ENCODE measurements at regions not wholly inside any gene's neighbourhood (a gene's known extent, or its start where the extent isn't known, plus 50 kb on each side); places are given as distances from the start of the nearest gene placed in this dataset.

DNA sequence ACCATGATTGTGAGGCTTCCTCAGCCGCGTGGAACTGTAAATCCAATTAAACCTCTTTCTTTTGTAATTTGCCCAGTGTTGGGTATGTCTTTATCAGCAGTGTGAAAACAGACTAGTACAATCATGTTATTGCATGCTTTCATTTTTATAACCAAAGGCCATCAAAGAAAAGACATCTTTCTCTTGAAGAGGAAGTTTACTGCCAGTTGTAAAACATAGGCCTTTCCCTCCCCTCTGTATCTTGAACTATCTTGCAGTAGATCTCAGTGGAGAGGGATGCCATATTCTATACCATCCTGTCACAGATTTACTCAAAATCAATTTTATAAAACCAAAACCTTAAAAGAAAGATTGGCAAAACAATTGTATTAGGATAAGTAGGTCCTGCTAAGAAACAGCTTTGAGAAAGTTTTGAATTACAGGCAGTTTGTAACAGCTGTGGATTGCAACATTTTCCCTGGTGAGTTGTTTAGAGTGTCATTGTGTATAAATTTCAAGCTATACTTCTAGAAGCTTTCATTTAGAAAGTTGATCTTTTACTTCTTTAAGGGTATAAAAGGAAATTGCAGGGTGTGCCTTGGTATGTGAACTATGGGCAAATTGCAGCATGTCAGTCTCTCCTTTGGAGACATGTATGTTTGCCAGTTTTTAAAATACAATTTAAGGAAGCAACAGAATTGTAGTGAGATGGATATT is 128.0 kb downstream of the ATP23 start:
- in situ Hi-C loops (cut with HindIII; ENCODE audit: low pct_ligation_motif_present, low sequenced_read_pairs): no loop called here
- H3K27ac ChIP-seq: no peak overlapping the region
- no peaks in the 10 kb centered on the region for H3K36me3 ChIP-seq (replicated peaks)
- H3K27me3 ChIP-seq (replicated peaks): no peaks in the 10 kb centered on the region
- no peak for DNase-seq
- no peak overlapping the region for H3K4me3 ChIP-seq (ENCODE audit: low read depth, low read length)
- TF ChIP-seq, protein P1, sequence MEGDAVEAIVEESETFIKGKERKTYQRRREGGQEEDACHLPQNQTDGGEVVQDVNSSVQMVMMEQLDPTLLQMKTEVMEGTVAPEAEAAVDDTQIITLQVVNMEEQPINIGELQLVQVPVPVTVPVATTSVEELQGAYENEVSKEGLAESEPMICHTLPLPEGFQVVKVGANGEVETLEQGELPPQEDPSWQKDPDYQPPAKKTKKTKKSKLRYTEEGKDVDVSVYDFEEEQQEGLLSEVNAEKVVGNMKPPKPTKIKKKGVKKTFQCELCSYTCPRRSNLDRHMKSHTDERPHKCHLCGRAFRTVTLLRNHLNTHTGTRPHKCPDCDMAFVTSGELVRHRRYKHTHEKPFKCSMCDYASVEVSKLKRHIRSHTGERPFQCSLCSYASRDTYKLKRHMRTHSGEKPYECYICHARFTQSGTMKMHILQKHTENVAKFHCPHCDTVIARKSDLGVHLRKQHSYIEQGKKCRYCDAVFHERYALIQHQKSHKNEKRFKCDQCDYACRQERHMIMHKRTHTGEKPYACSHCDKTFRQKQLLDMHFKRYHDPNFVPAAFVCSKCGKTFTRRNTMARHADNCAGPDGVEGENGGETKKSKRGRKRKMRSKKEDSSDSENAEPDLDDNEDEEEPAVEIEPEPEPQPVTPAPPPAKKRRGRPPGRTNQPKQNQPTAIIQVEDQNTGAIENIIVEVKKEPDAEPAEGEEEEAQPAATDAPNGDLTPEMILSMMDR (IDR thresholded peaks at IDR 0.05; ENCODE audit: low read depth, low read length, missing control alignments): no peak

- TF ChIP-seq, protein P1 (IDR thresholded peaks at IDR 0.05; ENCODE audit: low read depth, low read length, missing control alignments): no peak
- no peak for DNase-seq
- no peak overlapping the region for H3K4me3 ChIP-seq (ENCODE audit: low read depth, low read length)
- in situ Hi-C loops (cut with HindIII; ENCODE audit: low pct_ligation_motif_present, low sequenced_read_pairs): no loop called here
- no peaks in the 10 kb centered on the region for H3K36me3 ChIP-seq (replicated peaks)
- H3K27ac ChIP-seq: no peak overlapping the region
- H3K27me3 ChIP-seq (replicated peaks): no peaks in the 10 kb centered on the region
Observed at GRCh38 chr12:58071994-58072393, 130.6 kb downstream of the ATP23 start.

GRCh38 chr12:58074259-58074658 is 132.9 kb downstream of the ATP23 start:
- in situ Hi-C loops (cut with HindIII; ENCODE audit: low pct_ligation_motif_present, low sequenced_read_pairs): no loop called here
- TF ChIP-seq, protein P1 (IDR thresholded peaks at IDR 0.05; ENCODE audit: low read depth, low read length, missing control alignments): no peak
- no peaks in the 10 kb centered on the region for H3K36me3 ChIP-seq (replicated peaks)

GRCh38 chr12:58079806-58080205 is 138.4 kb downstream of the ATP23 start:
- in situ Hi-C loops (cut with HindIII; ENCODE audit: low pct_ligation_motif_present, low sequenced_read_pairs): no loop called here
- TF ChIP-seq, protein P1 (IDR thresholded peaks at IDR 0.05; ENCODE audit: low read depth, low read length, missing control alignments): no peak
- Histone ChIP-seq H3K4me3 (ENCODE audit: low read depth, low read length) (no peak overlapping the region), H3K36me3 (replicated peaks) (no peaks in the 10 kb centered on the region), H3K27ac (no peak overlapping the region), H3K27me3 (replicated peaks) (no peaks in the 10 kb centered on the region)
- no peak for DNase-seq

More at GRCh38 chr12:58074259-58074658, 132.9 kb downstream of the ATP23 start:
- no peak overlapping the region for H3K27ac ChIP-seq
- no peak for DNase-seq
- no peak overlapping the region for H3K4me3 ChIP-seq (ENCODE audit: low read depth, low read length)
- no peaks in the 10 kb centered on the region for H3K27me3 ChIP-seq (replicated peaks)

- TF ChIP-seq, protein P1 (IDR thresholded peaks at IDR 0.05; ENCODE audit: low read depth, low read length, missing control alignments): no peak
- DNase-seq: no peak
- Histone ChIP-seq H3K4me3 (ENCODE audit: low read depth, low read length) (no peak overlapping the region), H3K27ac (no peak overlapping the region), H3K27me3 (replicated peaks) (no peaks in the 10 kb centered on the region), H3K36me3 (replicated peaks) (no peaks in the 10 kb centered on the region)
- in situ Hi-C loops (cut with HindIII; ENCODE audit: low pct_ligation_motif_present, low sequenced_read_pairs): no loop called here
Observed at GRCh38 chr12:58081488-58081887, 140.1 kb downstream of the ATP23 start.

DNA sequence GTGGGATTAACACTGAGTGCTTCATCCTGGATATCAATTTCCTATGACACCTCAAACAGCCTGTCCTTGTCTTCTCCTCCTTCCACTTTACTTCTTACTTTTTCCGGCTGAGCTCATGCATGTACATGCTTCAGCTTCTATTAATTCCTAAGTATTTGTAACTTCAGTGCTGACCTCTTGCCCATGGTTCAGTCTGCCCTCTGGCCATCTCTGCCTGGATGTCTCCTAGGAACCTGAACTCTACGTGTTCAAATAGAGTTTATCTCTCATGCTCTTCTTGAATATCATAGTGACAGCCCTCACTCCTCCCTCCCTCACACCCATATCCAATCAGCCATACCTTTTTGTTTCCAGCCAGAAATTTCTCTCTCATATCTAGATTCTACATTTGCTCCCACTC is 141.6 kb downstream of the ATP23 start:
- no peak for DNase-seq
- Histone ChIP-seq H3K4me3 (ENCODE audit: low read depth, low read length) (no peak overlapping the region), H3K36me3 (replicated peaks) (no peaks in the 10 kb centered on the region), H3K27me3 (replicated peaks) (no peaks in the 10 kb centered on the region), H3K27ac (no peak overlapping the region)
- in situ Hi-C loops (cut with HindIII; ENCODE audit: low pct_ligation_motif_present, low sequenced_read_pairs): no loop called here
- TF ChIP-seq, protein P1 (IDR thresholded peaks at IDR 0.05; ENCODE audit: low read depth, low read length, missing control alignments): no peak
